H54 (cell line): ENCODE measurements at regions not wholly inside any gene's neighbourhood (a gene's known extent, or its start where the extent isn't known, plus 50 kb on each side); places are given as distances from the start of the nearest gene placed in this dataset.

Source experiments
- DNase-seq: peaks from one replicate; pipeline ENCODE4 v3.0.0; 2011; ENCODE audit warnings: low spot score, mixed read lengths; ENCODE audit not compliant: insufficient read length
- FAIRE-seq: peaks from 3 replicates; lab custom pipeline; 2011; peaks lifted over from hg19 to GRCh38; lab: Jason Lieb, UNC
- POLR2A ChIP-seq: IDR thresholded peaks from 2 replicates; pipeline ENCODE4 v1.6.1; 2011; ENCODE audit warnings: low read depth, mild to moderate bottlenecking, low read length

- TF ChIP-seq POLR2A, result no peak
- no peak for FAIRE-seq
- no peak for DNase-seq
These were observed 143.0 kb upstream of the PRLR start for GRCh38 chr5:35373249-35373648.

GRCh38 chr5:35372482-35372881, 142.2 kb upstream of the PRLR start:
- no peak for TF ChIP-seq POLR2A
- FAIRE-seq (no peak), DNase-seq (no peak)

- DNase-seq, result no peak
- no peak for FAIRE-seq
- no peak for TF ChIP-seq POLR2A
These were observed 141.7 kb upstream of the PRLR start for GRCh38 chr5:35371951-35372426.

- TF ChIP-seq POLR2A, result no peak
- no peak for FAIRE-seq
- DNase-seq, result no peak
These were observed 140.6 kb upstream of the PRLR start for GRCh38 chr5:35370871-35371270.

- DNase-seq (no peak), FAIRE-seq (no peak)
- no peak for TF ChIP-seq POLR2A
These were observed 139.9 kb upstream of the PRLR start for GRCh38 chr5:35369965-35370790.

- no peak for TF ChIP-seq POLR2A
- FAIRE-seq, result no peak
- DNase-seq, result no peak
These were observed 137.2 kb upstream of the PRLR start for GRCh38 chr5:35367526-35367925.

- no peak for FAIRE-seq
- no peak for TF ChIP-seq POLR2A
- DNase-seq, result no peak
These were observed 135.5 kb upstream of the PRLR start for GRCh38 chr5:35365758-35366157.

GRCh38 chr5:35364350-35364749, 134.1 kb upstream of the PRLR start:
- FAIRE-seq, result no peak
- DNase-seq, result no peak
- TF ChIP-seq POLR2A, result no peak

- FAIRE-seq, result no peak
- TF ChIP-seq POLR2A, result no peak
These were observed 133.2 kb upstream of the PRLR start for GRCh38 chr5:35363387-35363965.

GRCh38 chr5:35362772-35363171, 132.5 kb upstream of the PRLR start:
- FAIRE-seq (no peak), DNase-seq (no peak)
- TF ChIP-seq POLR2A, result no peak

More at GRCh38 chr5:35363387-35363965, 133.2 kb upstream of the PRLR start:
- no peak for DNase-seq

GRCh38 chr5:35360671-35361070, 130.4 kb upstream of the PRLR start:
- no peak for TF ChIP-seq POLR2A
- FAIRE-seq, result no peak
- DNase-seq, result no peak

GRCh38 chr5:35359859-35360258, 129.6 kb upstream of the PRLR start:
- no peak for TF ChIP-seq POLR2A
- DNase-seq (no peak), FAIRE-seq (no peak)

- no peak for DNase-seq
- FAIRE-seq, result no peak
- no peak for TF ChIP-seq POLR2A
These were observed 127.7 kb upstream of the PRLR start for GRCh38 chr5:35357973-35358372.

GRCh38 chr5:35356725-35357124, 126.4 kb upstream of the PRLR start:
- DNase-seq (no peak), FAIRE-seq (no peak)
- no peak for TF ChIP-seq POLR2A

- FAIRE-seq (no peak), DNase-seq (no peak)
- no peak for TF ChIP-seq POLR2A
These were observed 124.5 kb upstream of the PRLR start for GRCh38 chr5:35354751-35355150.
